ENCODE measurements at regions not wholly inside any gene's neighbourhood (a gene's known extent, or its start where the extent isn't known, plus 50 kb on each side); places are given as distances from the start of the nearest gene placed in this dataset.

DNA sequence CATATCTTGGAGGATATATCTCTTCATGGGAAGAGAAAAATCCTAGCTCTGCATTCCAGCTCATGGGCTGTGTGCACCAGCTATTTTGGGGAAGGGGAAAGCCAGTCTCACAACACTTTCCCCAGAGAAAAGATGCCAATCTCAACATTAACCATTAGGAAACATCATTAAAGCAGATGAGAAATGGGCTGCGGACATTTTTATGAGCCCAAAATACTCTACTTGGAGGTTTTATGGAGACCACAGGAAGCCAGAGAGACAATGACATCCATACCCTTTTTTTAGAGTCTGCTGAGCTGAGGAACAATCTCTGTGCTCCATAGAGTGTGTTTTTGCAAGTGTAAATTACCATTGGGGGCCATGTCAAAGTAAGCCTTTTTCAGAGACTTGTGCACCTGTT is 213.7 kb downstream of the TRIB2 start:
- no peak for ATAC-seq
- no peak overlapping the region for H3K27ac Mint-ChIP-seq
- H3K27me3 Mint-ChIP-seq (ENCODE audit: insufficient read depth, low read depth, poor library complexity): no peaks in the 10 kb centered on the region

More for the DNA sequence above, 213.7 kb downstream of the TRIB2 start:
- Mint-ChIP-seq H3K9me3 (peaks cover 11% of the 10 kb centered on the region; the same call in 2 of the 3 replicates), H3K4me3 (no peak overlapping the region), H3K36me3 (ENCODE audit: low read depth) (peaks cover 7% of the 10 kb centered on the region; the same call in 2 of the 3 replicates), H3K4me1 (peaks cover 27% of the 10 kb centered on the region)
- no peaks in the 10 kb centered on the region for H3K9me2 ChIP-seq (ENCODE audit: insufficient read depth)
- TF ChIP-seq, protein P1, sequence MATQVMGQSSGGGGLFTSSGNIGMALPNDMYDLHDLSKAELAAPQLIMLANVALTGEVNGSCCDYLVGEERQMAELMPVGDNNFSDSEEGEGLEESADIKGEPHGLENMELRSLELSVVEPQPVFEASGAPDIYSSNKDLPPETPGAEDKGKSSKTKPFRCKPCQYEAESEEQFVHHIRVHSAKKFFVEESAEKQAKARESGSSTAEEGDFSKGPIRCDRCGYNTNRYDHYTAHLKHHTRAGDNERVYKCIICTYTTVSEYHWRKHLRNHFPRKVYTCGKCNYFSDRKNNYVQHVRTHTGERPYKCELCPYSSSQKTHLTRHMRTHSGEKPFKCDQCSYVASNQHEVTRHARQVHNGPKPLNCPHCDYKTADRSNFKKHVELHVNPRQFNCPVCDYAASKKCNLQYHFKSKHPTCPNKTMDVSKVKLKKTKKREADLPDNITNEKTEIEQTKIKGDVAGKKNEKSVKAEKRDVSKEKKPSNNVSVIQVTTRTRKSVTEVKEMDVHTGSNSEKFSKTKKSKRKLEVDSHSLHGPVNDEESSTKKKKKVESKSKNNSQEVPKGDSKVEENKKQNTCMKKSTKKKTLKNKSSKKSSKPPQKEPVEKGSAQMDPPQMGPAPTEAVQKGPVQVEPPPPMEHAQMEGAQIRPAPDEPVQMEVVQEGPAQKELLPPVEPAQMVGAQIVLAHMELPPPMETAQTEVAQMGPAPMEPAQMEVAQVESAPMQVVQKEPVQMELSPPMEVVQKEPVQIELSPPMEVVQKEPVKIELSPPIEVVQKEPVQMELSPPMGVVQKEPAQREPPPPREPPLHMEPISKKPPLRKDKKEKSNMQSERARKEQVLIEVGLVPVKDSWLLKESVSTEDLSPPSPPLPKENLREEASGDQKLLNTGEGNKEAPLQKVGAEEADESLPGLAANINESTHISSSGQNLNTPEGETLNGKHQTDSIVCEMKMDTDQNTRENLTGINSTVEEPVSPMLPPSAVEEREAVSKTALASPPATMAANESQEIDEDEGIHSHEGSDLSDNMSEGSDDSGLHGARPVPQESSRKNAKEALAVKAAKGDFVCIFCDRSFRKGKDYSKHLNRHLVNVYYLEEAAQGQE (IDR thresholded peaks at IDR 0.05; ENCODE audit: unreplicated experiment): no peak
- TF ChIP-seq EZH2phosphoT487 (IDR thresholded peaks at IDR 0.05; ENCODE audit: unreplicated experiment) (no peak), ZNF114 (CRISPR knock-in tag; IDR thresholded peaks at IDR 0.05) (no peak), JUNB (IDR thresholded peaks at IDR 0.05; ENCODE audit: unreplicated experiment) (no peak), CREB1 (CRISPR knock-in tag; IDR thresholded peaks at IDR 0.05; ENCODE audit: low read depth) (no peak), EZH2 (IDR thresholded peaks at IDR 0.05; ENCODE audit: low read depth, unreplicated experiment) (no peak), NANOG (IDR thresholded peaks at IDR 0.05; ENCODE audit: borderline replicate concordance) (no peak), ZNF331 (CRISPR knock-in tag; IDR thresholded peaks at IDR 0.05; ENCODE audit: low read depth) (no peak), STAT1 (IDR thresholded peaks at IDR 0.05; ENCODE audit: unreplicated experiment) (no peak), POLR2AphosphoS5 (IDR thresholded peaks at IDR 0.05; ENCODE audit: low read depth) (no peak)
- TF ChIP-seq, protein P2, sequence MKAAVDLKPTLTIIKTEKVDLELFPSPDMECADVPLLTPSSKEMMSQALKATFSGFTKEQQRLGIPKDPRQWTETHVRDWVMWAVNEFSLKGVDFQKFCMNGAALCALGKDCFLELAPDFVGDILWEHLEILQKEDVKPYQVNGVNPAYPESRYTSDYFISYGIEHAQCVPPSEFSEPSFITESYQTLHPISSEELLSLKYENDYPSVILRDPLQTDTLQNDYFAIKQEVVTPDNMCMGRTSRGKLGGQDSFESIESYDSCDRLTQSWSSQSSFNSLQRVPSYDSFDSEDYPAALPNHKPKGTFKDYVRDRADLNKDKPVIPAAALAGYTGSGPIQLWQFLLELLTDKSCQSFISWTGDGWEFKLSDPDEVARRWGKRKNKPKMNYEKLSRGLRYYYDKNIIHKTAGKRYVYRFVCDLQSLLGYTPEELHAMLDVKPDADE (IDR thresholded peaks at IDR 0.05): no peak
- TF ChIP-seq, protein P3, sequence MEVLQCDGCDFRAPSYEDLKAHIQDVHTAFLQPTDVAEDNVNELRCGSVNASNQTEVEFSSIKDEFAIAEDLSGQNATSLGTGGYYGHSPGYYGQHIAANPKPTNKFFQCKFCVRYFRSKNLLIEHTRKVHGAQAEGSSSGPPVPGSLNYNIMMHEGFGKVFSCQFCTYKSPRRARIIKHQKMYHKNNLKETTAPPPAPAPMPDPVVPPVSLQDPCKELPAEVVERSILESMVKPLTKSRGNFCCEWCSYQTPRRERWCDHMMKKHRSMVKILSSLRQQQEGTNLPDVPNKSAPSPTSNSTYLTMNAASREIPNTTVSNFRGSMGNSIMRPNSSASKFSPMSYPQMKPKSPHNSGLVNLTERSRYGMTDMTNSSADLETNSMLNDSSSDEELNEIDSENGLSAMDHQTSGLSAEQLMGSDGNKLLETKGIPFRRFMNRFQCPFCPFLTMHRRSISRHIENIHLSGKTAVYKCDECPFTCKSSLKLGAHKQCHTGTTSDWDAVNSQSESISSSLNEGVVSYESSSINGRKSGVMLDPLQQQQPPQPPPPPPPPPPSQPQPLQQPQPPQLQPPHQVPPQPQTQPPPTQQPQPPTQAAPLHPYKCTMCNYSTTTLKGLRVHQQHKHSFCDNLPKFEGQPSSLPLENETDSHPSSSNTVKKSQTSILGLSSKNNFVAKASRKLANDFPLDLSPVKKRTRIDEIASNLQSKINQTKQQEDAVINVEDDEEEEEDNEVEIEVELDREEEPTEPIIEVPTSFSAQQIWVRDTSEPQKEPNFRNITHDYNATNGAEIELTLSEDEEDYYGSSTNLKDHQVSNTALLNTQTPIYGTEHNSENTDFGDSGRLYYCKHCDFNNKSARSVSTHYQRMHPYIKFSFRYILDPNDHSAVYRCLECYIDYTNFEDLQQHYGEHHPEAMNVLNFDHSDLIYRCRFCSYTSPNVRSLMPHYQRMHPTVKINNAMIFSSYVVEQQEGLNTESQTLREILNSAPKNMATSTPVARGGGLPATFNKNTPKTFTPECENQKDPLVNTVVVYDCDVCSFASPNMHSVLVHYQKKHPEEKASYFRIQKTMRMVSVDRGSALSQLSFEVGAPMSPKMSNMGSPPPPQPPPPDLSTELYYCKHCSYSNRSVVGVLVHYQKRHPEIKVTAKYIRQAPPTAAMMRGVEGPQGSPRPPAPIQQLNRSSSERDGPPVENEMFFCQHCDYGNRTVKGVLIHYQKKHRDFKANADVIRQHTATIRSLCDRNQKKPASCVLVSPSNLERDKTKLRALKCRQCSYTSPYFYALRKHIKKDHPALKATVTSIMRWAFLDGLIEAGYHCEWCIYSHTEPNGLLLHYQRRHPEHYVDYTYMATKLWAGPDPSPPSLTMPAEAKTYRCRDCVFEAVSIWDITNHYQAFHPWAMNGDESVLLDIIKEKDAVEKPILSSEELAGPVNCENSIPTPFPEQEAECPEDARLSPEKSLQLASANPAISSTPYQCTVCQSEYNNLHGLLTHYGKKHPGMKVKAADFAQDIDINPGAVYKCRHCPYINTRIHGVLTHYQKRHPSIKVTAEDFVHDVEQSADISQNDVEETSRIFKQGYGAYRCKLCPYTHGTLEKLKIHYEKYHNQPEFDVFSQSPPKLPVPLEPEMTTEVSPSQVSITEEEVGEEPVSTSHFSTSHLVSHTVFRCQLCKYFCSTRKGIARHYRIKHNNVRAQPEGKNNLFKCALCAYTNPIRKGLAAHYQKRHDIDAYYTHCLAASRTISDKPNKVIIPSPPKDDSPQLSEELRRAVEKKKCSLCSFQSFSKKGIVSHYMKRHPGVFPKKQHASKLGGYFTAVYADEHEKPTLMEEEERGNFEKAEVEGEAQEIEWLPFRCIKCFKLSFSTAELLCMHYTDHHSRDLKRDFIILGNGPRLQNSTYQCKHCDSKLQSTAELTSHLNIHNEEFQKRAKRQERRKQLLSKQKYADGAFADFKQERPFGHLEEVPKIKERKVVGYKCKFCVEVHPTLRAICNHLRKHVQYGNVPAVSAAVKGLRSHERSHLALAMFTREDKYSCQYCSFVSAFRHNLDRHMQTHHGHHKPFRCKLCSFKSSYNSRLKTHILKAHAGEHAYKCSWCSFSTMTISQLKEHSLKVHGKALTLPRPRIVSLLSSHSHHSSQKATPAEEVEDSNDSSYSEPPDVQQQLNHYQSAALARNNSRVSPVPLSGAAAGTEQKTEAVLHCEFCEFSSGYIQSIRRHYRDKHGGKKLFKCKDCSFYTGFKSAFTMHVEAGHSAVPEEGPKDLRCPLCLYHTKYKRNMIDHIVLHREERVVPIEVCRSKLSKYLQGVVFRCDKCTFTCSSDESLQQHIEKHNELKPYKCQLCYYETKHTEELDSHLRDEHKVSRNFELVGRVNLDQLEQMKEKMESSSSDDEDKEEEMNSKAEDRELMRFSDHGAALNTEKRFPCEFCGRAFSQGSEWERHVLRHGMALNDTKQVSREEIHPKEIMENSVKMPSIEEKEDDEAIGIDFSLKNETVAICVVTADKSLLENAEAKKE (CRISPR knock-in tag; IDR thresholded peaks at IDR 0.05): no peak
- TF ChIP-seq, protein P4, sequence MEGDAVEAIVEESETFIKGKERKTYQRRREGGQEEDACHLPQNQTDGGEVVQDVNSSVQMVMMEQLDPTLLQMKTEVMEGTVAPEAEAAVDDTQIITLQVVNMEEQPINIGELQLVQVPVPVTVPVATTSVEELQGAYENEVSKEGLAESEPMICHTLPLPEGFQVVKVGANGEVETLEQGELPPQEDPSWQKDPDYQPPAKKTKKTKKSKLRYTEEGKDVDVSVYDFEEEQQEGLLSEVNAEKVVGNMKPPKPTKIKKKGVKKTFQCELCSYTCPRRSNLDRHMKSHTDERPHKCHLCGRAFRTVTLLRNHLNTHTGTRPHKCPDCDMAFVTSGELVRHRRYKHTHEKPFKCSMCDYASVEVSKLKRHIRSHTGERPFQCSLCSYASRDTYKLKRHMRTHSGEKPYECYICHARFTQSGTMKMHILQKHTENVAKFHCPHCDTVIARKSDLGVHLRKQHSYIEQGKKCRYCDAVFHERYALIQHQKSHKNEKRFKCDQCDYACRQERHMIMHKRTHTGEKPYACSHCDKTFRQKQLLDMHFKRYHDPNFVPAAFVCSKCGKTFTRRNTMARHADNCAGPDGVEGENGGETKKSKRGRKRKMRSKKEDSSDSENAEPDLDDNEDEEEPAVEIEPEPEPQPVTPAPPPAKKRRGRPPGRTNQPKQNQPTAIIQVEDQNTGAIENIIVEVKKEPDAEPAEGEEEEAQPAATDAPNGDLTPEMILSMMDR (conservative IDR thresholded peaks at IDR 0.05; ENCODE audit: low read depth in 2 of 2): no peak
- no peaks in the 10 kb centered on the region for H4K20me1 ChIP-seq (replicated peaks; ENCODE audit: insufficient read depth)
- no peak overlapping the region for H2AFZ ChIP-seq
- no peak overlapping the region for H3K4me2 ChIP-seq
- H3K79me2 ChIP-seq (replicated peaks; ENCODE audit: insufficient read depth): no peaks in the 10 kb centered on the region
- H3K27me3 ChIP-seq (ENCODE audit: insufficient read depth): no peaks in the 10 kb centered on the region
- H3K4me1 ChIP-seq (ENCODE audit: insufficient read depth): peaks cover 19% of the 10 kb centered on the region
- no peak overlapping the region for H3K27ac ChIP-seq (ENCODE audit: low read depth)
- no peaks in the 10 kb centered on the region for H3K36me3 ChIP-seq (ENCODE audit: insufficient read depth)
- H3K4me3 ChIP-seq: no peak overlapping the region
- no peaks in the 10 kb centered on the region for H3F3A ChIP-seq (replicated peaks; ENCODE audit: low read depth)
- DNase-seq (ENCODE audit: low spot score): no peak
